Cardiac muscle cell (in vitro differentiated cells and primary cell): ENCODE measurements at regions not wholly inside any gene's neighbourhood (a gene's known extent, or its start where the extent isn't known, plus 50 kb on each side); places are given as distances from the start of the nearest gene placed in this dataset.

Experiments
- DNase-seq, 2 donors: peaks; one replicate each; pipeline versions ENCODE4 v3.0.0 to v3.0.0-alpha.2; 2010 to 2017; ENCODE audit warnings: low read depth in 1 of 2, low spot score in 1 of 2
- H3K27ac ChIP-seq: fragments of 200-600 bp; sonication (generic); 2 replicates; pipeline ENCODE4 v1.5.1; 2016
- H3K27me3 ChIP-seq: fragments of 200-600 bp; sonication (generic); 2 replicates; pipeline ENCODE4 v1.6.0; 2016; ENCODE audit warnings: control low read depth
- H3K36me3 ChIP-seq: fragments of 200-600 bp; sonication (generic); 2 replicates; pipeline ENCODE4 v1.5.1; 2016; ENCODE audit warnings: control low read depth
- H3K4me1 ChIP-seq: fragments of 200-600 bp; sonication (generic); 2 replicates; pipeline ENCODE4 v1.8.1; 2017; ENCODE audit warnings: low read depth, mild to moderate bottlenecking, mixed run types
- H3K4me3 ChIP-seq: fragments of 200-600 bp; sonication (generic); 2 replicates; pipeline ENCODE4 v1.5.1; 2016; ENCODE audit warnings: mild to moderate bottlenecking
- H3K9me3 ChIP-seq: fragments of 200-600 bp; sonication (generic); 2 replicates; pipeline ENCODE4 v1.5.1; 2017; ENCODE audit warnings: low read depth, mild to moderate bottlenecking, control low read depth
- TF ChIP-seq, protein P1 (sequence below): IDR thresholded peaks from 2 replicates; pipeline ENCODE4 v1.5.1; 2012; ENCODE audit warnings: low read depth, mild to moderate bottlenecking, low read length

DNA sequence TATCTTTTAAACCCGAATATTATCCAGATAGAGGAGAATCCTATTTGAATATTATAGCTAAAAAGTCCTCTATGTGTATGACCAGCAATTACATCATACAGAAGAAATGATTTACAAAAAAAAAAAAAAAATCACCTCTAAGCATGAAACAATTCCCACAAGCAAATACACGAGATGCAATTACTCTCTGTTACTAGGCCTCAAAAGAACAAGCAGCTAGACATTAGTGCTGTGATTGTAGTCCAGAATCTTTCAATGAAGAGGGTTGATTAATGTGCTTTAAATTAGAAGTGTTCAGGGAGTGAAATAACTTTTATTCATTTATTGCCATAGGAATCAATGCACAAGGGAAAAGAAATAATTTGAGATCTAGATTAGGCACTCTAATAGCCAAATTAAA, 1379.5 kb upstream of the GBE1 start:
- Histone ChIP-seq H3K27ac (no peak overlapping the region), H3K4me1 (no peaks in the 10 kb centered on the region), H3K36me3 (no peaks in the 10 kb centered on the region), H3K27me3 (no peaks in the 10 kb centered on the region), H3K9me3 (no peaks in the 10 kb centered on the region), H3K4me3 (no peak overlapping the region)
- no peak for DNase-seq
- TF ChIP-seq, protein P1, sequence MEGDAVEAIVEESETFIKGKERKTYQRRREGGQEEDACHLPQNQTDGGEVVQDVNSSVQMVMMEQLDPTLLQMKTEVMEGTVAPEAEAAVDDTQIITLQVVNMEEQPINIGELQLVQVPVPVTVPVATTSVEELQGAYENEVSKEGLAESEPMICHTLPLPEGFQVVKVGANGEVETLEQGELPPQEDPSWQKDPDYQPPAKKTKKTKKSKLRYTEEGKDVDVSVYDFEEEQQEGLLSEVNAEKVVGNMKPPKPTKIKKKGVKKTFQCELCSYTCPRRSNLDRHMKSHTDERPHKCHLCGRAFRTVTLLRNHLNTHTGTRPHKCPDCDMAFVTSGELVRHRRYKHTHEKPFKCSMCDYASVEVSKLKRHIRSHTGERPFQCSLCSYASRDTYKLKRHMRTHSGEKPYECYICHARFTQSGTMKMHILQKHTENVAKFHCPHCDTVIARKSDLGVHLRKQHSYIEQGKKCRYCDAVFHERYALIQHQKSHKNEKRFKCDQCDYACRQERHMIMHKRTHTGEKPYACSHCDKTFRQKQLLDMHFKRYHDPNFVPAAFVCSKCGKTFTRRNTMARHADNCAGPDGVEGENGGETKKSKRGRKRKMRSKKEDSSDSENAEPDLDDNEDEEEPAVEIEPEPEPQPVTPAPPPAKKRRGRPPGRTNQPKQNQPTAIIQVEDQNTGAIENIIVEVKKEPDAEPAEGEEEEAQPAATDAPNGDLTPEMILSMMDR, result no peak

DNA sequence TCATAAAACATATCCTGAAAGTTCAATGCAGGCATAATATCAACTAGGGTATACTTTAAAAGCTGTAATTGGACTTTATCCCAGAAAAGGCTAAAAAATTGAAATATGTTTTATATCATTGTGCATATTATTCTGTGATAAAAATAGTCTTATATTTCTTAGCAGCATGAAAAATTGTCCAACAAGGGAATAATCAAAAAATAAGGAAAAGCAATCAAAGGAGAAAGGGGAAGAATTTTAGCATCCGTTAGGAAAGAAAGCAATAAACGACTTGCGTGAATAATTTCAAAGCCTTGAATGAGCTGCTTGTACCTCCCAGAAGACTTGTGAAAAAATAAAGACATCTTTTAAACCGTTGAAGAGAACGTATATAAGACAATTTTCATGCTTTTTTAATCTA, 1369.8 kb upstream of the GBE1 start:
- no peaks in the 10 kb centered on the region for H3K9me3 ChIP-seq
- no peak for DNase-seq
- no peak overlapping the region for H3K4me3 ChIP-seq
- no peaks in the 10 kb centered on the region for H3K27me3 ChIP-seq
- no peaks in the 10 kb centered on the region for H3K4me1 ChIP-seq
- H3K27ac ChIP-seq, result no peak overlapping the region
- TF ChIP-seq, protein P1, result no peak
- H3K36me3 ChIP-seq, result no peaks in the 10 kb centered on the region

DNA sequence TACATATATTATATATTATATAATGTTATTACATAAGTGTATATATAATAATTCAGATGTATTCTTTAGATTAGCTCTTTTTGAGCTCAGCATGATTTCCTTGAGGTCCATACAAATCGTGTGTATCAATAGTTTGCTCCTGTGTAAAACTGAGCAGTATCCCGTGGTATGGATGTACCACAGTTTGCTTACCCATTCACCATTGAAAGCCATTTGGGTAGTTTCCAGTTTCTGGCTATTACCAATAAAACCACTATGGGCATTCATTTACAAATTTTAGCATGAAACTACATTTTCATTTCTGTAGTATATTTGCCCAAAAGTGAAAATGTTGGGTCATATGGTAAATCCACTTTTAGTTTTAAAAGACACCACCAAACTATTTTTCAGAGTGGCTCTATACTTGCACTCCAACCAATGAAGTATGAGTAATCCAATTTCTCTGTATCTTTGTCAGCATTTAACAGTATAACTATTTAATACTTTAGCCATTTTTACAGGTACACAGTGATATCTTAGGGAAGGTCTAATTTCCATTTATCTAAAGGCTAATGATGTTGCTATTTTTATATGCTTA, 1361.4 kb upstream of the GBE1 start:
- no peak overlapping the region for H3K4me3 ChIP-seq
- H3K36me3 ChIP-seq, result no peaks in the 10 kb centered on the region
- no peaks in the 10 kb centered on the region for H3K4me1 ChIP-seq
- TF ChIP-seq, protein P1, result no peak
- H3K27me3 ChIP-seq, result no peaks in the 10 kb centered on the region
- H3K27ac ChIP-seq, result no peak overlapping the region
- no peaks in the 10 kb centered on the region for H3K9me3 ChIP-seq
- no peak for DNase-seq

DNA sequence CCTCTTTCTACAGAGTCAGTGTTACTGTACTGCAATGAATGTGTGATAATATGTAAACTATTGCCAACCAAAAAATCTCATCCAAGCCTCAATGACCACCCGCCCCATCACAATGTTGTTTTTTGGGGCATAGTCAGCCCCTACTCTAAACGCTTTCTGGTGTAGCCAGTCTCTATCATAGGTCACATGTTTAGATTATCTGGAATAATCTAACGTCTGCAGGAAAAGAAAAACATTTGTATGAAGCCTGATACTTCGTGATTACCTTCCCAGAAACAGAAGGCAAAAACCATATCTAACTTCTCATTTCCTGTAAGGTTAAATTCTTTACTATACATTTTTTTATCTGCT, 1331.8 kb upstream of the GBE1 start:
- no peaks in the 10 kb centered on the region for H3K9me3 ChIP-seq
- DNase-seq, result no peak
- H3K4me1 ChIP-seq, result no peaks in the 10 kb centered on the region
- TF ChIP-seq, protein P1, result no peak
- no peaks in the 10 kb centered on the region for H3K27me3 ChIP-seq
- H3K27ac ChIP-seq, result no peak overlapping the region
- no peak overlapping the region for H3K4me3 ChIP-seq
- H3K36me3 ChIP-seq, result no peaks in the 10 kb centered on the region

DNA sequence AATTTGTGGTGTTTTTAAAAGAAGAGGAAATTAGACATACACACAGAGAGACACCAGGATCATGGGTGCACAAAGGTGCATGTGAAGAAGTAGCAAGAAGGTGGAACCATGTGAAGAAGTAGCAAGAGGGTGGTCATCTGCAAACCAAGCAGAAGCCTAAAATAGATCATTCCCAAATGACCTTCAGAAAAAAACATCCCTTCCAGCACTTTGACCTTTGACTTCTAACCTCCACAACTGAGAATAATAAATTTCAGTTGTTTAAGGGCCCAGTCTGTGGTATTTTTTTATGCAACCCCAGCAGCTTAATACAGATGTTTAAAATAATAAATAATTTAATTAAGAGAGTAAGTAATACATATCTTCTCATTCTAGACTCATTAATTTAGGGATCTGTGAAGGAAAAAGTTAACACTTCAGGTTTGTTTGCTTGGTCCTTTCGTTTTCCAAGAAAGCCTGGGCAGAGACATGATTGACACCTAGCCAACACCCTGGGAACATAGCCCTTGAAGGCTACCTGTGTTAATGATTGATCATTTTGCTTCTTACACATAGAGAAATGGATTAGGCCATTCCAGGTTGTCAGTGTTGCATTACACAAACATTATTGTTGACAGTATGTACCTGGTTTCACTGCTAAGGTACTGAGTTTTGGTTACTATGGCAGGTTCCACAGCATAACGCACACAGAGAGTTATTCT, 1331.2 kb upstream of the GBE1 start:
- no peaks in the 10 kb centered on the region for H3K4me1 ChIP-seq
- no peaks in the 10 kb centered on the region for H3K9me3 ChIP-seq
- H3K27ac ChIP-seq, result no peak overlapping the region
- TF ChIP-seq, protein P1, result no peak
- H3K36me3 ChIP-seq, result no peaks in the 10 kb centered on the region
- H3K27me3 ChIP-seq, result no peaks in the 10 kb centered on the region
- DNase-seq, result no peak
- no peak overlapping the region for H3K4me3 ChIP-seq
